GM18868 (cell line): ENCODE measurements at regions not wholly inside any gene's neighbourhood (a gene's known extent, or its start where the extent isn't known, plus 50 kb on each side); places are given as distances from the start of the nearest gene placed in this dataset.
"Not testable (repeated sequence)": the region's sequence is repeated elsewhere in the genome, so short reads cannot be mapped to it uniquely, and the experiment has no call there.

Experiments used
- ATAC-seq: cut with Tn5 transposase; IDR thresholded peaks from one replicate; pipeline ENCODE4 v1.9.1; 2021; ENCODE audit warnings: mild to moderate bottlenecking, moderate library complexity; ENCODE audit not compliant: unreplicated experiment

DNA sequence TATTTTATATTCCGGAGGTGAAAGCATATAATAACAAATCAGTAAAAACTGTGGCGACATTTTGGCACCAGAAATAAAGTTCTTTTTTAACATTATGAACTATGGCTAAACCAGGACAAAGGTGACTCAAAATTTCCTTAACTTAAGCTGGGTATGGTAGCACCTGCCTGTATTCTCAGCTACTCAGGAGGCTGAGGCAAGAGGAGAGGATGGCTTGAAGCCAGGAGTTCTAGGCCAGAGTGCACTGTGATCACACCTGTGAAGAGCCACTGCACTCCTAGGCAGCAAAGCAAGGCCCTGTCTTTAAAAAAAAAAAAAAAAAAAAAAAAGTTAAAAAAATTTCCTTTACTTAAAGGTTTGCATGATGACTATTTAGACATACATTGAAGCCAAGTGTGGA, 63.0 kb upstream of the KIF2A start:
- not testable (repeated sequence) for ATAC-seq

DNA sequence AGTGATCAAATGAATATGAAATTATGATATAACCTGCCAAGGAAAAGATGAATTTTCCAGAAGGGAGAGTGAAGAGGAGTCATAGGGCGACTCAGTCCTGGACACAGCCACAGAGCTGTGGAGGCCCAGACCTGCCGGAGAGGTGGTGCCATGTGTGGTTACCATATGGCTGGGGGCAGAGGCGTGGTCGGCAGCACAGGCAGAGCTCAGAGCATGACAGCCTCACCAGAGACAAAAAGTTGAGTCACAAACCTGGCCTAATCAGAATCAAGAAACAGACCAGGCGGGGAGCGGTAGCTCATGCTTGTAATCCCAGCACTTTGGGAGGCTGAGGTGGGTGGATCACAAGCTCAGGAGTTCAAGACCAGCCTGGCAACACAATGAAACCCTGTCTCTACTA, 57.8 kb upstream of the KIF2A start:
- ATAC-seq, result not testable (repeated sequence)

DNA sequence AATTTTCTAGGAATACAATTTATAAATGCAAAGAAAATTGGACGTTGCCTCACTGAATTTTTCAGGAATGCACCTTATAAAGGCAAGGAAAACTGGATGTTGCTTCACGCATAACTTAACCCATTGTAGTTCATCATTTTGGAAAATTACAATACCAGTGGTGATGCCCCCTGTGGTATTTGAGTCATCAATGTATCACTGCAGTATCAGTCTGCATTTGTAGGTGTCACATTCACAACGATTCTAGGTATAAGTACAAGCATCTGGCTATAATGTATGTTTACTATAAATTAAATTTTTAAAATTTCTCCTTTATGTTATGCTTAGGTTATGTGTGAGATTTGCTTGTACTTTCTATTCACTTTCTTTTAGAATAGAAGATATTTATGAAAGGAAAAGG, 55.9 kb upstream of the KIF2A start:
- ATAC-seq, result not testable (repeated sequence)

DNA sequence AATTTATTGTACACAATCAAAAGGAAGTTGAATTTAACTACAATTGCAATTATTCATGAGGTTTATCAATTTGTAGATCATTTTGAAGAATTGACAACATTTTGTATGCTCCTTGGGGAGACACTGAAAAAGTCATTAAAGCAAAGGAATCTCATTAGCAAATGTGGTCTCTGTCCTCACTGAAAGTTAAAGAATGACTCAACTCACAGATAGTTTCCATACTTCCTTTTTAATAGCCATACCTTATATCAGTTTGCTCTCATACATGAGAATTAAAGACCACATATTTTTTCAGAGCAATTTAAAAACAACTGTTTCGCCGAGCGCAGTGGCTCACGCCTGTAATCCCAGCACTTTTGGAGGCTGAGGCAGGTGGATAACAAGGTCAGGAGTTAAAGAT, 55.1 kb upstream of the KIF2A start:
- ATAC-seq, result peak; percentile 51

DNA sequence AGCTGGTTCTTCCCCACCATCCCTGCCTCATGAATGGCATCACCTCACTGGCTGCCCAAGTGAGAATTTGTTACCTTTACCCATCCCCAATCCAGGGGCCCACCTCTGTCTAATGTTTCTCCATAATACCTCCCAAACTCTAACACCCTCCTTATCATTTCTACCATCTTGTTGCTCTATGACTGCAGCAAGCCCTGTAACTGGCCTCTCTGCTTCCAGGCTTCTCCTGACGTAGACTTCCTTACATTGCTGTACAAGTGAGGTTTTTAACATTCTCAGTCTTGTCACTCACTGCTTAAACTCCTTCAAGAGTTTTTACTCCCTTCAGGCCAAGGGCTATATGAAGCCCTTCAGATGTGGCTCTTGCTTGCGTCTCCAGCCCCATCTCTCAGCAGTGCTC, 53.5 kb upstream of the KIF2A start:
- ATAC-seq, result not testable (repeated sequence)

DNA sequence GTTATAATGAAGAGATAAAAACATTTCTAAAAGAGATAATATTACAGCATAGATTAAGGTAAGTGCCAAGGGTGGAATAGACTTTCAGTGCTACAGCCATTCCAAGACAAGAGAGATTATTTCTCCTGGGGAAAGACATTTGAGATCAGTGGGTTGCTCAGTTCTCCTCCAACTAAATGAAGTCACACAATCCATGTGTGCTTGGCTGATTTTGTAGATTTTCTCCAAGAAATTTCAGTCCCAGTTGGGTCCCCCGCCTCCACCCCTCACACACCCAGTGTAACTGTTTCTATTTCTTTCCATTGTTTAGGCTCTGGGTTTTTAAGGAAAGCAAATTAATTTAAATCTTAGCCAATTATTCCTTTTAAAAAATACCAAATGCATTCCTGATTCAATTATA, 50.5 kb upstream of the KIF2A start:
- ATAC-seq, result not testable (repeated sequence)

DNA sequence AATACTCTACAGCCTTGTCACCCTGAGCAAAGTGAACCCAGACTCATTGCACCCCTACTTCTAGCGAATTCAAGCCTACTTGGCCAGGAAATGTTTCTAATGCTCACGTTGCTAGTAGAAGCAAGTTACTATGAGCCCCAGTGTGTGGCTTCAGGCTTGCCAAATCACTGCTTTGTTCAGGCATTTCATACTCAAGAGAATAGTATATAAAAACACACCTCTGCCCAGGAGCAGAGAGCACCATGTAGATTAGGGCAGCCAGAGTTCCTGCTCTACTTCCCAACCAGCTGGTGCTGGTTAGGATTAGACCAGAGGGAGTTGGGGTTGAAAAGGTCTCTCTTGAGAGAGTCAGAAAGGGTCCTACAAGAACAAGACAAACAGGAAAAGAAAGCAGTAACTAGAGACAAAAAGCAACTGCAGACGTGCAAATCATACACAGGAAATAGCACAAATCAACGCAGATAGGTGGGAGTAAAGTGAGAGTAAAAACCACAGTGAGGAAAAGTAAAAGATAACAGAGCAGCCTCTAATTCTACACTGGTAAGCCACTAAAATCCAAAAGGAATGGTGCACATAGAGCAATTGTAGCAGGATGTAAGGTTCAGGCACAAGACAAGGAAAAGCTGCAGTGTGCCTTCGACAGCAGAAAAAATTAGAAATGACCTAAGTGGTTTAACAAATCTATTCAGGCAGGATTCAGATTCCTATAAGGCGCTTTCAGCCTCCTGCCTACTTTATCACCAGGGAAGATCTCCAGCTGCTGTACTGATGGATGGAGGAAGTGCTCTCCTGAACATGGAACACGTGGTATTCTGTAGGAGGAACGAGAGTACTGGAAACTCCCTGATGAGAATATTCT, 49.6 kb upstream of the KIF2A start:
- ATAC-seq, result peak; percentile 80
